ENCODE measurements at regions not wholly inside any gene's neighbourhood (a gene's known extent, or its start where the extent isn't known, plus 50 kb on each side); places are given as distances from the start of the nearest gene placed in this dataset.

GRCh38 chr5:23367874-23368273 lies 139.5 kb upstream of the PRDM9 start:
- no peak for TF ChIP-seq POLR2AphosphoS5 (IDR thresholded peaks at IDR 0.05; ENCODE audit: low read depth, low read length)
- no peak for TF ChIP-seq SIN3A (IDR thresholded peaks at IDR 0.05; ENCODE audit: borderline replicate concordance, insufficient read depth, low read length)
- no peak for TF ChIP-seq REST (IDR thresholded peaks at IDR 0.05; ENCODE audit: insufficient read depth in 1 of 2, low read depth in 2 of 2, low read length in 2 of 2)

Measured in PFSK-1 (cell line).